RPMI8226 (cell line): ENCODE measurements at regions not wholly inside any gene's neighbourhood (a gene's known extent, or its start where the extent isn't known, plus 50 kb on each side); places are given as distances from the start of the nearest gene placed in this dataset.
"Not testable (repeated sequence)": the region's sequence is repeated elsewhere in the genome, so short reads cannot be mapped to it uniquely, and the experiment has no call there.

Experiments used
- DNase-seq: peaks from one replicate; pipeline ENCODE4 v3.0.0-alpha.2; 2015

DNA sequence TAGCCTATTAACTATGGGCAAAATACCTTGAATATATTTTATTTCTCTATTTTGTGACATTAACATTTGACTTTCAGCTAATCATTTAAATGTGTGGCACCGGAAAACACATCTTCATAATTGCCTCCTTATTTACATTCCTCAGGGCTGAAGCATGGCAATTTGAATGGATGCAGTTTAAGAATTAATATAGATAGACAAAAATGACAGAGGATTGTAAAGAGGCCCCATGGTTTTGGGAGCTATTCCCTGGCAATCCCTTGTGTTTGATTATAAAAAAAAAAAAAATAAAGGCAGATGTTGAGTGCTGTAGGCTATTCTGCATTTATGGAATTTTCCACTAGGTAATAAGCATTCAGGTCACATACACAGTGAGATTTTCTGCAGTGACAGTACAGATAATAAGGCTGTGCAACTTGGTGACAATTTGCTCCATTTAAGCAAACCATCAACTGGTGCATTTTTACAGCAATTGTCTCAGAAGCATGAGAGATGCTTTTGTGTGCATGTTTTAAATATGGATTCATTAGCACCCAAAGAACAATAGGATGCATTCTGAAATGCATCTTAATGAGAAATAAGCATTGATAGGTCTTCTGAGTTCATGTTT is 123.2 kb upstream of the SLC38A4 start:
- DNase-seq, result no peak

DNA sequence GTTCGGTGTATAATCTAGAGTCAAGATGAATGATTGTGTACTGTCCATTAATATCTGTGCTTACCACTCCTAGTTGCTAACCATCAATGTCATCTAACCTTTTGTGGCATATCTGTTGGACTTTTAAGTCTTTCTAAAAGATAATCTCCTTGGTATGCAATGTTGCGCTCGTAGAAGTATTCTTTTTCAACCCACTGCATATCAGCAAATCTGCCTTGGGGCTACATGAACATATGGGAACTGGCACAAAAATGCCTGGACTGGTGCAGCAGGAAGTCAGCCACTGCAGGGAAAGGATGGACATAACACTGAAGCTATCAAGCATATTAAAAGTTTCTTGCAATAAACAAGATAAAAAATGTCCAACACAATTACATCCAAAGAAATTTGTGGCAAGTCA is 124.3 kb upstream of the SLC38A4 start:
- DNase-seq, result no peak

DNA sequence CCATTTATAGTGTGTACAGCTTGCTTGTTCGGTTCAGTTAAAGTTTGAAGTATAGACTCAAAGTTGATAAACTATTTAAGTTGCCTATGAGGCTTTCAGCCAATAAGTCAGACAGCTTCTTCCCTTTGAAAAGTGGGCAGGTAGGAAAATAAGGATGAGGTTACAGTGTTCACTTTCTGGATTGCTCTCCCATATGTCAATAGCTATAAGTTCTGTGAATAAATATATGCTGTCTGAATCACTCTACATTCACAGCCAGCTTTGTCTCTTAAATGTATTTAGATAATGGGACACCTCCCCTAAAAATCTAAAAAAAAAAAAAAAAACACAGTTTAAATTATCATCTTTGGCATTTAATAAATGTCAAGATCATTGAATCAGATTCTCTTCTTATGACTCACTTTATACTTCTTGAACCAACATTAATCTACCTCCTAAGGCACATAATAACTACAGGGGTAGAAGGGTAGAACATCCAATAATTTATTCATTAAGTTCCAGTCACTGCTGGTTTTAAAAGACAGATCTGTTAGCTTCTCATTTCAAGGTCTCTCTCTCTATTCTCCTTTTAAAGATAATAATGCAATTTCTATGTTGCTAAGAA is 126.4 kb upstream of the PCED1B start:
- no peak for DNase-seq

DNA sequence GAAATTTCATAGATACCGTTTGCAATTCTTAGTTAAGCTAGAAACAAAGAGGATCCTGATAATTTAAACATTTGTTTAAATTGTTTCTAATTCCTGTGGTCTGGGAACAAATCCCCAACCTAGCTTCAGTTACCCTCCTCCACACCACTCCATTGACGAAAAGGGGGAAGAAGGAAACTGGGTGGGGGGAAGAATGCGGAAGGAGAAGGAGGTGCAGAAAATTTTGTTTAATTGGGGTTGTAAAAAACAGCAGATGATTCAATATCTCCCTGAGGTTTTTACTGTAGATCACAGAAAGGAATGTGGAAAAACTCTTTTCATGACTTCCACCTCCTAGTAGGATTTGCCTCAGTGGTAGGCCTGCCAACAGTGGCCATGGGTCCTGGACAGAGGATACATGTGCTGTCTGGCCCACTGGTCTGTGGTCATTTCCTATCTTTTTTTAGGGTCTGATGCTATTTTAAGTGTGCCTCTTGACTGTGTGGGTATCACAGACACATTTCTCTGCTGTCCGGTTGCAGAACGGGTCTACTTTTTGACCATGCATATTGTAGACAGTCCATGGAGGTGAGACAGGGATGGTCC is 122.9 kb upstream of the PCED1B start:
- DNase-seq, result no peak

DNA sequence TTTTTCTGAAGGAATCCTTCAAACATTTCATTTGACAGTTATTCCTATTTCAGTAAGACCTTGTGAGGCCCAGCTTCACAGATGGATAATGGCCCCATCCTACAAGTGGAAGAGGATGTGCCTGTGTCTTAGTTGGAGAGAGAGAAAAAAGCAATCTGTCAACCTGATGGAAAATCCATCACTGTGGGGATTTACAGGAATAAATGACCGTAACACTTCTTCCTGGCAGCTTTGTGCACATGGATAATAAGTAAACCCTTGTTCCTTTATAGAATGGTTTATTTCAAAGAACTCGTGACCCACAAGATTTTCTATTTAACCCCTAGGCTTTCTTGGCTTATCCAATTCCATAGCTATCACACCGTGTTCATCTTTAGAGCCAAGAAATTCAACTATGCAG is 121.4 kb upstream of the PCED1B start:
- no peak for DNase-seq

DNA sequence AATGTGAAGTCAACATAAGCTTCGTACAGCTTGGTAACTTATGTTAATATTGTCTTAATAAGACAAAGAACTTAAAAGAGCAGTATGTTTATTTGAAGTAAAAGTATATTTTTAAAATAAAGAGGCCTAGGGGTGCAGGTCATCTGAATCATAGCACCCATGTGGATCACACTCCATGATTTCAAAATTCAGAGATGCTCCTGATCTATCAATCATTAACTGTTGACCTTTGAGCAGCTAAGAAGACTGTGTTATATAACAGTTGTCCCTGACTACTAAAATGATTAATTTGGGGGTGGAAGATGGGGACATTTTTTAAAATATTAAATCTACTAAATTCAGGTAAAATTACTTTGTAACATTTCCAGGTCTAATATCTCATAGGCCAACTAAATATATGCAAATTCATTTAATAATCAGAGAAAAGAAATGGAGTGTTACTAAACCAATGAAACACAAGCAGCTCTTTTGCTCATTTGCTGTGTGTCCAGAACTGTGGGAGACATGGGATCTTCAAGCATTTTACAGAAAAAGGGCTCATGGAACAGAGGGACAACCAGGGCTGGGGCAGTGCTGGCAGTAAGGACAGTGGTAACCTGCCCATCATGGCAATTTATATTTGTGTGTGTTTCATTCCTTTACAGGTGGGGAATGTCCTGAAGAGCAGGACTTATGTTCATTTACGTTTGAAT is 120.7 kb upstream of the PCED1B start:
- DNase-seq, result no peak

DNA sequence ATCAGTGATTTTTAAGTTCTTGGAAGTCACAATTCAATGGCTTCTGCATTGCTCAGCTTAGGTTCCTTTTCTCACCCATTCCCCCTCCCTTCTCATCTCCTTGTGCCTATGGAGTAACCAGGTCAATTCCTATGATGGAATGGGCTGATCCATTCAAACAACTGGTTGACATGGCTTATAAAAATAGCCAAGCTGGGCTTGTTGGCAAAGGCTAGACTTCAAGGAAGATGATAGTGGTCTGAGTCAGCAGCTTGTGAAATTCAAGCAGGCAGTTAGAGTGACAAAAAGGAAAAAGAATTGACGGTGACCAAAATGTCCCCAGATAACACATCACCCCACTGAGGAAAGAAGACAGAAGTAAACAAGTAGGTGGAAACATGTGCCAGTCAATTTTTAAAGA is 119.9 kb upstream of the PCED1B start:
- no peak for DNase-seq

DNA sequence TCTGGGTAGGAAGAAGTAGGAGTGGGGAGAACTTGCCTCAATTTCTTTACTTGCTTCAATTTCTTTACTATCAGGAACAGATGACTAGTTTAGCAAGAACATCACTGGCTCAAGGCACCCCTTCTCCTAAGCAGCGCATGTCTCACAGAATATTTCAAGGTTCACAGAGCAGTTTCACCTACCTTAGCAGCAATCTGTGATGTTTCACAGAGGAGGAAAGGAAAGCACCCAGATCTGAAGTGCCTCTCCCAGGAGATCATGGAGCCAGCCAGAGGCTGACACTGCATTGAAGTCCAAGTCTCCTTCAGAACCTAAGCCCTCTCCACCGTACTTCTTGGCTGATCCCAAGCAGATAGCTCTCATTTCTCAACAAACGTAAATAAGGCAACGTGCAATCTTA is 118.7 kb upstream of the PCED1B start:
- DNase-seq, result no peak

DNA sequence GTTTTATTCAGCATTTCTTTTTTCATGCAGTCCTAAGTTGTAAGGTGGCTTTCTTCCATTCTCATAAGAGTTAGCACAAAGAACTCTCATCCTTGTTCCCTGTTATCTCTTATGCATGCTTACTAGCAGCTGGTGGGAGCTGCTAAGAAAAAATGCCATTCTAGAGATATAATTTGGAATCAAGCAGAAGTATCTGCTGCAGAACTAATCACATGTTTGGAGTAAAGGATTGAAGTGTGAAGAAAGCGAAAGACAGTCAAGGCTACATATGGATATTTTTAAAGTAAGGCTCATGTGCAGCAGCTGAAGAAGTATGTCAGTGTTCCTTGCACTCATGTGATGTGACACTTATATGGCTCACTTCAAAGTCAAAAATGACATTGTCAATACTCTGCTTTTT is 116.2 kb upstream of the PCED1B start:
- DNase-seq, result no peak

DNA sequence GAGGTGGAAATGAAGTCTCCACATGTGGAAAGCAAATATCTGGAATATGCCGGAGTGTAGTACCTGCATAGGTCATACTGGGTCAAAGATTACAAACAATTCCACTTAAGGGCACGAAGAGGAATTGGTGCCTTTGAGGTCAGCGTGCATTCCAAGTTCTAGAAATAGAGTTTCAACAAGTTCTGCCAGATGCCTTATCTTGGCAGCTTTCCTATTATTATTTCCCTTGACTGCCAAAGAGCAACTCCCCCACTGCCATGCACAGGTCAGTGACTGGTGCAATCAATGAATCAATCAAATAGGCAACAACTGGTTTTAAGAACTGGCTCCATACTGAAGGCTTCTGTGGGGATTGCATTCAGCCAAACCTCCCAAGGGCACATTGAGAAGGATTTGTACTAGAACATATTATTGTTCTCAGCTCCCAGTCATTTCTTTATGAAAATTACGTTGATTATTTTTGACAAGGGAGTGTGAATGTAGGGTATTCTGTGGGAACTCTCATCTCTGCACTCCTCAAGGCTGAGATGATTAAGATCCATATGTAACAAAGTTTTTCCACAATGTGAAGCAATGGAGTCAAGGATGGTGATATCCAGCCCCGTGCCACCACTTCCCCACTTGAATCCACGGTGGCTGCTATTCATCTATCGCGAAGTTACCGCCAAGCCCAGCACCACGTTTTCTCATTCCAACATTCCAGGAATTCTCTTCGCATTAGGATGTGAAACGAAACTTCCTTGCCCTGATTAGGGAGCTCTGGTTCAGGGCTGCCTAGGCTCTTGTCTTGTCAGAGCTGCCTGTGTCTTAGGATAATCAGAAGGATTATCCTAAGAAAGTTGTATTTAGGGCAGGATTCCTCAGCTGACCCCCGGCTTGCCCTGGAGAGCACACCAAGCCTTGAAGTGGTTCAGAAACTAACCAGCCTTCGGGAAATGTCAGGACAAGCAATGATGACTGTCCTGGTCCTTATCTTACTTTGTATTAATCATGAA is 115.1 kb upstream of the PCED1B start:
- DNase-seq, result no peak

DNA sequence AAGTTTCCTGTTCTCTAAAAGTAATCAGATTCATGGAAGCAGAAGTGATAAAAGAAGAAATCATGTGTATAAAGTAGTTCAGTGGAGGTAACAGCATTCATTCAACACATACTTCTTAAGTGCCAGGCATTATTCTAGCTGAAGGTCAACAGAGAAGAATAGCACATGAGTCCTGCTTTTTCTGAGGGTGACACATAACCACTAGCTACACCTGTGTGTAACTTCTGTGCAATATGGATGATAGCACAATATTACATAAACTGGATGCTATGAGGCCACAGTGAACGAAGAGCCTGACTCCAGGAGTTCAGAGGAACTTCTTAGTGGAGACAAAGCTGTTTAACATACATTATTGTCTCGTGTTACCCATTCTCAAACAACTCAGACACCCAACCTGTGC is 114.3 kb upstream of the PCED1B start:
- DNase-seq, result no peak

DNA sequence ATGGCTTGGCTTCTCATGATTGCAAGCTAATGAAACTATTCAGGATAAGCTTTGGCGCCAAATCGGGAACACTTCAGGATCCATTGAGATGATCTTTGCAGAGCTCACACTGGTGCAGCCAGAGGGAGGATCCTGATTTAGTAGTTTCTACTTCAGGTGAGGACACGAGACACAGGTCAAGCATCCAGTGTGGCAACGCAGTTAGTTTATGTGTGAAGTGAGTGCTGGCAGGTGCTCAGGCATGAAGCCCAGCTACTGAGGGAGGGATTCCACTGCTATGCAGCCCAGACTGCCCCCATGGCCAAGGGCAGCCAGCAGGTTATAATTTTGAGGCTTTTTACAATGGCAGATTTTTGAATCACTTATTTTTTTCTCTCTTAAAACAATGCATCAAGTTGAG is 113.5 kb upstream of the PCED1B start:
- DNase-seq, result no peak

DNA sequence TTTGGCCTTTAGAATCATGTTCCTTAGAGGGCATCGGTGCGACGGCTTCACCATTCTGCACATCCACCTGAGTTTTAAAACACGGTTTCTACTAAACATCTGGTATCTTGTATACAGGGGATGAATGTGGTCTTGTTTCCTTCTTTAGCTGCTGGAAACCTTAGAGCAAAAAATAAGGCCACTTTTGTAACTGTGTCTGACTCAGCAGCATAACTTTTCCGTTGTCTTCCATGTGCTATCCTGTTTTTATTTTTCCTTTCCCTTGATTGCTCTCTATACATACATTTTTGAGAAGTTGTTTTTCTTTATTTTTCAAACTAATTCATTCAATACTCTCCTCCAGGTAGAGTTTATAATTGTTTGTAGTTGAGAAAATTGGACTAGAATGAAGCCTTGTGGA is 108.8 kb upstream of the PCED1B start:
- no peak for DNase-seq

DNA sequence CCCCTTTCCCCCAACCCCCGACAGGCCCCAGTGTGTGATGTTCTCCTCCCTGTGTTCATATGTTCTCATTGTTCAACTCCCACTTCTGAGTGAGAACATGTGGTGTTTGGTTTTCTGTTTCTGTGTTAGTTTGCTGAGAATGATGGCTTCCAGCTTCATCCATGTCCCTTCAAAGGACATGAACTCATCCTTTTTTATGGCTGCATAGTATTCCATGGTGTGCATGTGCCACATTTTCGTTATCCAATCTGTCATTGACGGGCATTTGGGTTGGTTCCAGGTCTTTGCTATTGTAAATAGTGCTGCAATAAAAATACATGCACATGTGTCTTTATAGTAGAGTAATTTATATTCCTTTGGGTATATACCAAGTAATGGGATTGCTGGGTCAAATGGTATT is 105.5 kb upstream of the PCED1B start:
- DNase-seq, result not testable (repeated sequence)

DNA sequence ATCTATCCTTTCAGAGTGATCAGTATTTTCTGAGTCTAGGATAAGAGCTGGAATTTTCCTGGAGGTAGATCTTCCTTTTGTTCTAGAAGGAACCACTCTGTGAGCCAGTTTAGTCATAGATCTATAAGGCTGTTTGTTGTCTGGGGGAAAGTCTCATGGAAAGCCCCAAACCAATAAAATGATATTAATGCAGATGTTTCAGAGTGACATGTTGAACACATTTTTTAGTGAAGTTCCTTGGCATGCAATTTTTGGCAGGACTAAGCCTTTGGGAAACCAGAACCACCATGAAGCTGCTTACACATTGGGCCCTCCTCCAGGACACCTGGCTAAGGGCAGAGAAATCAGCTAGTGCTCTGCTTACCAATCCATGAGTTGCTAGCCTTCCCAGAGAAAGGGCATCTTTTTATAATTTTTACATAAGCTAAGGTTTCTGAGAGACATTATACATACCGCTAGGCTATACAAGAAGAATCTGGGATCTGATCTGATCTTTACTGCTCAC is 101.5 kb upstream of the PCED1B start:
- no peak for DNase-seq

DNA sequence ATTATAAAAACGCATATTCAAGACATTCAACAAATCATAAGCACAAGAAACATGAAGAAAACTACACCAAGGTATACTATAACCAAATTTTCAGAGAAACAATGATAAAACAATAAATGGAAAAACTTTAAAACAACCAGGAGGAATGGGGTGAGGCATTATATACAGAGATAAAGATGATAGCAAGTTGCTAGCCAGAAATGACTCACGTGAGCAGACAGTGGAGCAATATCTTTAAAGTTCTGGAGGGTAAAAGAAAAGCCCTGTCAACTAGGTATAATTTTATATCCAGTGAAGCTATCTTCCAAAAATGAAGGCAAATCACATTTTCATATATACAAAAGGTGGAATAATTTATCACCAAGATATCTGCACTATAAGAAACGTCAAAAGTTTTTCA is 97.8 kb upstream of the PCED1B start:
- DNase-seq, result no peak

DNA sequence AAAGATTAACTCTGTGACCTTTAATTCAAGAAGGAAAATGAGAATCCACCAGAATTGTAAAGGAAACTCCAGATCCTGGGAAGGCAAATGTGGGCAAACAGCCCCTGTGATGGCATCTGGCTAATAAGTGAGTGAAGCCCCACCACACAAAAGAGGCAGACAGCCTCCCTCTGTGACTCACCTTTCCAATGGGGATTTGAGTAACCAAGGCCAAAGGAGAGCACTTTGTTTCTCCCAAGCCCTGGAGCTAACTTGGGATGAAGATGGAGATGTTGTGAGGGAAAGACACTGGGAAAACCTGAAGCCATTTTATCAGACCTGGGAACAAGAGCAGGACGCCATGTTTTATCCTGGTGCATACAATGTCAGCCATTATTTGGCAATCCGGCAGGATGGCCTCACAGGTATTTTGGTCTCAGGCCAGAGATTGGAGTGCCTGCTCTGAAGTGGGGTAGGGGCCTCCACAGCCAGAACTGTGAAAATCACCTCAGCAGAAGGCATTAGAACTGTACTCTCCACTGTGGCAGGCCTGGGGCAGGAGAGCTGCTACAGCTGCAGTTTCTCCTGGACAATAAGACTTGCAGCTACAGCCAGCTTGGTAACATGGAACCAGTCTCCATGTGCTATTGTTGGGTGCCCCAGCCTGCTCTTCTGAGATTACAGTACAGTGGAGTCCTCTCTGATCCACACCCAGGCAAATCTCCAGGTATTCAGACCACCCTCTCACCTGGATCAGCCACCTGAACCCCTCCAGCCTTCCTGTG is 96.6 kb upstream of the PCED1B start:
- no peak for DNase-seq

DNA sequence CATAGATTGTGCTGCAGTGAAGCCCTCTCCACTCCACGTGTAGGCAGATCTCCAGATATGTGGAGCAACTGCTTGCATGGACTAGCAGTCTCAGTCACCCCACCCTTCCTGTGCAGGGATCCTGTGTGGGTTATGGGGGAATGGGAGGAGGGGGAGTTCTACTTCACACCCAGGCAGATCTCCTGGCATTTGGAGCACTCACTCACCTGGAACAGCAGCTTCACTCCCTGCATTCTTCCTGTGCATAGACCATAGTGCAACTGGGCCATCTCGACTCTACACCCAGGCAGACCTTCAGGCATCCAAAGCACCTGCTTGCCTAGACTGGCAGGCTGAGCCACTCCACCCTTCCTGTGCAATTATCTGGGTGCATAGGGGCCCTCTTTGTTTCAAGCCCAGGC is 96.0 kb upstream of the PCED1B start:
- DNase-seq, result no peak

DNA sequence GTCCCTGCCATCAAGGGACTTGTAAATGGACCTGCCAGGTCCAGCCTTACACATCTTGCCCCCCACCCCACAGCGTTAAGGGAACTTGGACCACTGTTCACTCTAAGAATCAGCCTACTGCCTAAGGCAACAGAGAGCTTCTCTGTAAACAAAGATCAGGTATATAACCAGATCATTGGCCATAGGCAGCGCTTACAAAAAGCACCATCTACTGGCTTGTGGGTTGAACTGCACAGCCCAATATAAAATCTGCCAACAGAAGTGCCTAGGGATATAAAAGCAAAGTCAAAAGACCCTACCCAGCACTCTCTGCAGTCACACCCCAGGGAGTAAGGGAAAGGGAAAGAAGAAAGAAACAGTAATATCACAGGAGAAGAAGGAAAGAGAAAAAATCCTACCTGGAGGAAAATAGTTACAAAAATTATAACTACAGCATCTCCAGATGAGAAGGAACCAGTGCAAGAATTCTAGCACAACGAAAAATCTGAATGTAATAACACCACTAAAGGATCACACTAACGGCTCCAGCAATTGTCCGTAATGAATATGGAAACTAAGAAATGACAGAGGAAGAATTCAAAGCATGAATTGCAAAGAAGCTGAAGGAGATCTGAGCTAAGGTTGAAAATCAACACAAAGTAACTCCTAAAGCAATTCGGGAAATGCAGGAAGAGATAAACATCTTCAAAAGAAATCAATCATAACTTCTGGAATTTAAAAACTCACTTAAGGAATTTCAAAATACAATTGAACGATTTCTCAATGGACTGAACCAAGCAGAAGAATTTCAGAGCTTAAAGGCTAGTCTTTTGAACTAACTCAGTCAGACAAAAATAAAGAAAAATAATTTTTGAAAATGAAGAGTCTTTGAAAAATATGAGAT is 95.2 kb upstream of the PCED1B start:
- peak; percentile 28 for DNase-seq

DNA sequence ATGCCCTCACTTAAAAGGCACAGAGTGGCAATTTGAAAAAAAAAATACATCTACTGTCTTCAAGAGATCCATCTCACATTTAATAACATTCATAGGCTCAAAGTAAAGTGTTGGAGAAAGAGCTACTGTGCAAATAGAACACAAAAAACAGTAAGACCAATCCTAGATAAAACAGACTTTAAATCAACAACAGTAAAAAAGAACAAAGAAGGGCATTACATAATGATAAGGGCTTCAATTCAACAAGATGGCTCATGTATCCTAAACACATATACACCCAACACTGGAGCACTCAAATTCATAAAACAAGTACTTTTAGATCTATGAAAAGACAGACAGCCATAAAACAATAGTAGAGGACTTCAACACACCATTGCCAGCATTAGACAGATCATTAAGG is 93.6 kb upstream of the PCED1B start:
- DNase-seq, result no peak

DNA sequence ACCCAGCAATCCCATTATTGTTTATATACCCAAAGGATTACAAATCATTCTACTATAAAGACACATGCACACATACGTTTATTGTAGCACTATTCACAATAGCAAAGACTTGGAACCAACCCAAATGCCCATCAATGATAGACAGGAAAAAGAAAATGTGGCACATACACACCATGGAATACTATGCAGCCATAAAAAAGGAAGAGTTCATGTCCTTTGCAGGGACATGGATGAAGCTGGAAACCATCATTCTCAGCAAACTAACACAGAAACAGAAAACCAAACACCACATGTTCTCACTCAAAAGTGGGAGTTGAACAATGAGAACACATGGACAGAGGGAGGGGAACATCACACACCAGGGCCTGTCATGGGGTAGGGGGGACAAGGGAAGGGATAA is 91.3 kb upstream of the PCED1B start:
- DNase-seq, result not testable (repeated sequence)
